ENCODE measurements at regions not wholly inside any gene's neighbourhood (a gene's known extent, or its start where the extent isn't known, plus 50 kb on each side); places are given as distances from the start of the nearest gene placed in this dataset.

DNA sequence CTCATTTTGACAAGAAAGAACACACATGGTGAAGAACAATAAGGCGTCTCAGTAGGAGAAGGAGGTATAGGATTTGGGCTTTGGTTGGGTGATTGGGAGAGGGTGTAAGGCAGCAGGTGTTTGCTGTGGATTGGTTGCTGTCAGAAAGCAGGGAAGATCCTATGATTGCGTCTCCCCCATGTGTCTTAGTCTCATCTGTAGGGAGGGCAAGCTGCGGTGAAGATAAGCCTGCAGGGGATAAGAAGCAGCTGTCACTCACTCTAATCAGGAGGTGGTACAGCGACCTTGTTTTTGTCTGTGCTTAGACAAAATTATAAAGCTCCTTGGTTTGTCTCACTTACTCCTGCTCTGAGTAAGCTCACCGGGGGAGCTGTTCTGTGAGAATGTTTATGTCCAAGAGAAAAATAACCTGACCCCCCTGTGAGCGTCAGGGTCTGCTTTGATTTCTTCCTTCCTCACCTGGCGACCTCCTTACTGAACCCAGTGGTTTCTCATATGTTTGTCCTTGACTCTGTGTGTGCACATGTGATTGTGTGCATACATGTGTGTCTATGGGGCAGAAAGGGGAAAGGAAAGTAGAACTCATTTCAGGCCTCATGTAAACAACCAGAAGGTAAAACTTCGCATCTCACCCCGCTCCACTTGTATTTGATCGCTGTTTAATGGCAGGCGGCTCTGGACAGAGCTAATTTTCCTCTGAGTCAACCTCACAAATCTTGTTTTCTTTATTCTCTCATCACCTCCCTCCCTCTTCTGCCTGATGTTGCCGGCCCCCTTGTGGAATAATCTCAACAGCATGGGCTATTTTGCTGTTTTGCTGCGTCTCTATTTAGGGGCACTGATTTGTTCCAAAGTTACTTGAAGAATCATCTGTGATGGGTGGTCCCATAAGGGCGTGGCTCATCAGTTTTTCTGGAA is 105.6 kb downstream of the TENT4A start:
- no peak for TF ChIP-seq CTCF (IDR thresholded peaks at IDR 0.05)
- no peak for TF ChIP-seq POLR2A (IDR thresholded peaks at IDR 0.05)
